HUES48 (cell line): ENCODE measurements at regions not wholly inside any gene's neighbourhood (a gene's known extent, or its start where the extent isn't known, plus 50 kb on each side); places are given as distances from the start of the nearest gene placed in this dataset.

Experiments
- H3K27ac ChIP-seq: one replicate; pipeline ENCODE4 v1.7.0; 2013; ENCODE audit warnings: low read depth, low read length, inconsistent platforms
- H3K27me3 ChIP-seq: 2 replicates; pipeline ENCODE4 v1.6.1; 2013; ENCODE audit warnings: mild to moderate bottlenecking, low read length; ENCODE audit not compliant: control insufficient read depth, insufficient read depth
- H3K36me3 ChIP-seq: 2 replicates; pipeline ENCODE4 v1.6.1; 2013; ENCODE audit warnings: low read length; ENCODE audit not compliant: control insufficient read depth, insufficient read depth
- H3K4me1 ChIP-seq: 2 replicates; pipeline ENCODE4 v1.6.1; 2013; ENCODE audit warnings: mild to moderate bottlenecking, low read length; ENCODE audit not compliant: control insufficient read depth, insufficient read depth
- H3K4me3 ChIP-seq: 2 replicates; pipeline ENCODE4 v1.5.1; 2013; ENCODE audit warnings: mild to moderate bottlenecking, low read depth, low read length
- H3K9ac ChIP-seq: 2 replicates; pipeline ENCODE4 v1.6.1; 2013; ENCODE audit warnings: mild to moderate bottlenecking, low read depth, low read length, moderate library complexity
- H3K9me3 ChIP-seq: 2 replicates; pipeline ENCODE4 v1.6.1; 2013; ENCODE audit warnings: low read length; ENCODE audit not compliant: control insufficient read depth, insufficient read depth

- no peaks in the 10 kb centered on the region for H3K27me3 ChIP-seq
- no peak overlapping the region for H3K27ac ChIP-seq
- H3K9me3 ChIP-seq = no peaks in the 10 kb centered on the region
- no peak overlapping the region for H3K9ac ChIP-seq
- H3K4me3 ChIP-seq = no peak overlapping the region
- H3K4me1 ChIP-seq = peaks cover 44% of the 10 kb centered on the region
- no peaks in the 10 kb centered on the region for H3K36me3 ChIP-seq
Observed at GRCh38 chr4:31039382-31039781, 319.2 kb downstream of the PCDH7 start.

GRCh38 chr4:31040106-31040505, 319.9 kb downstream of the PCDH7 start:
- no peaks in the 10 kb centered on the region for H3K9me3 ChIP-seq
- no peak overlapping the region for H3K9ac ChIP-seq
- H3K36me3 ChIP-seq = no peaks in the 10 kb centered on the region
- no peak overlapping the region for H3K4me3 ChIP-seq
- H3K27ac ChIP-seq = no peak overlapping the region
- peaks cover 40% of the 10 kb centered on the region for H3K4me1 ChIP-seq
- H3K27me3 ChIP-seq = no peaks in the 10 kb centered on the region

DNA sequence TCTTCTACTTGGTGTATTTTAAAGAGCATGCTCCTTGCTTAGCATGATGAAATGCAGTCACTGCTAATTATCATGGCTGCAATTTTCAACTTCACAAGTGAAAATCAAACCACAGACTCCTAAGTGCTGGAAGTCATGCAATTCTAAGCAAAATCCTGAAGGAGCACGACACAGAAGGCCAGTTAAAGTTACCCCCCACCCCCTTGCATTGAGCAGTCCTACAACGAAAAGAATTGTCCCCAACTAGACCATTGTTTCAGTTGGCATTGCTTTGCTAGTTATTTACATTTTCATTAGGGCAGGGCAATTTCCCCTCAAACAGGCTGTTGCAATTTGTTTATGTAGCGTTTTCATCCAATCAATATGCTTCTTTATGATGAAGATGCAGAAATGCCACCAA, 321.2 kb downstream of the PCDH7 start:
- Histone ChIP-seq H3K4me1 (peaks cover 42% of the 10 kb centered on the region), H3K9ac (no peak overlapping the region), H3K27ac (peak overlapping the region; percentile 31), H3K27me3 (no peaks in the 10 kb centered on the region), H3K4me3 (peak overlapping the region; percentile 4; the same call in 1 of the 2 replicates), H3K36me3 (no peaks in the 10 kb centered on the region), H3K9me3 (no peaks in the 10 kb centered on the region)

DNA sequence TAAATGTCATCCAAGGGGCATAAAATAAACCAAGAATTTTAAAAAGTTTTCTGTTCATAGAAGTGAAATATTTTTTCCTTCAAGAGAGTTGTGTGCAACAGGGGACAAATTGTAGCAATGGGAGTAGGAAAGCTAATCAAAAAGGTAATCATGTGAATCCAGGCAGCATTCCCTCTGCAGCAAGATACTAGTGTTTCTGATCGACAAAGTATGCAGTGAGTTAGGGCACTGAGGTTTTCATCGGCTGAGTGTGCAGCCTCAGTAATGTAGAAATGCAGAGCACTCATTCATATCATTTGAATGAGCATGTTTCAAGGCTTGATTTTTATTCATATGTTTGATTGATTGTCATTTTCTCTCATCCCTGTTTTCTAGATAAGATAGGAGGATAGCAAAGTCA, 321.7 kb downstream of the PCDH7 start:
- H3K9me3 ChIP-seq = no peaks in the 10 kb centered on the region
- no peaks in the 10 kb centered on the region for H3K36me3 ChIP-seq
- peak overlapping the region; percentile 9 for H3K27ac ChIP-seq
- H3K4me3 ChIP-seq = no peak overlapping the region
- H3K9ac ChIP-seq = no peak overlapping the region
- H3K4me1 ChIP-seq = peaks cover 42% of the 10 kb centered on the region
- H3K27me3 ChIP-seq = no peaks in the 10 kb centered on the region

DNA sequence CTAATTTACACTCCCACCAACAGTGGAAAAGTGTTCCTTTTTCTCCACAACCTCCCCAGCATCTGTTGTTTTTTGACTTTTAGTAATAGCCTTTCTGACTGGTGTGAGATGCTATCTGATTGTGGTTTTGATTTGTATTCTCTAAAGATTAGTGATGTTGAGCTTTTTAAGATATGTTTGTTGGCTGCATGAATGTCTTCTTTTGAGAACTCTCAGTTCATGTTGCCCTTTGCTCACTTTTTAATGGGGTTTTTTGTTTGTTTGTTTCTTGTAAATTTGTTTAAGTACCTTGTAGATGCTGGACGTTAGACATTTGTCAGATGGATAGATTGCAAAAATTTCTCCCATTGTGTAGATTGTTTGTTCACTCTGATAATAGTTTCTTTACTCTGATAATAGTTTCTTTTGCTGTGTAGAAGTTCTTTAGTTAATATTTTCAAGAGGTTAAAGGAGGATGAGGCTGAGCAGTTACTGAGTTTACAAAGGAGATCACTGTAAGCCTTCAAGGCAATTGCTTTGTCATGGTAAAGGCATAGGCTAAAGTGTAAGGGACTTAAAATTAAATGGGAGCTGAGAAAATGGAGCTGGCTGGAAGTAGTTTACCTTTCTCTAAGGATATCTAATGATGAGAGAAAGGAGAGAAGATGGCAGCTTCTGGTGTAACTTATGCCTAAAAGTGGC, 323.4 kb downstream of the PCDH7 start:
- no peak overlapping the region for H3K9ac ChIP-seq
- no peak overlapping the region; the same call in 1 of the 2 replicates for H3K4me3 ChIP-seq
- H3K9me3 ChIP-seq = no peaks in the 10 kb centered on the region
- H3K36me3 ChIP-seq = no peaks in the 10 kb centered on the region
- peak overlapping the region; percentile 72 for H3K27ac ChIP-seq
- H3K4me1 ChIP-seq = peaks cover 42% of the 10 kb centered on the region
- no peaks in the 10 kb centered on the region for H3K27me3 ChIP-seq

- Histone ChIP-seq H3K9ac (no peak overlapping the region), H3K9me3 (no peaks in the 10 kb centered on the region), H3K27ac (no peak overlapping the region), H3K36me3 (no peaks in the 10 kb centered on the region), H3K27me3 (no peaks in the 10 kb centered on the region), H3K4me1 (peaks cover 42% of the 10 kb centered on the region), H3K4me3 (no peak overlapping the region)
Observed at GRCh38 chr4:31045151-31045550, 325.0 kb downstream of the PCDH7 start.

DNA sequence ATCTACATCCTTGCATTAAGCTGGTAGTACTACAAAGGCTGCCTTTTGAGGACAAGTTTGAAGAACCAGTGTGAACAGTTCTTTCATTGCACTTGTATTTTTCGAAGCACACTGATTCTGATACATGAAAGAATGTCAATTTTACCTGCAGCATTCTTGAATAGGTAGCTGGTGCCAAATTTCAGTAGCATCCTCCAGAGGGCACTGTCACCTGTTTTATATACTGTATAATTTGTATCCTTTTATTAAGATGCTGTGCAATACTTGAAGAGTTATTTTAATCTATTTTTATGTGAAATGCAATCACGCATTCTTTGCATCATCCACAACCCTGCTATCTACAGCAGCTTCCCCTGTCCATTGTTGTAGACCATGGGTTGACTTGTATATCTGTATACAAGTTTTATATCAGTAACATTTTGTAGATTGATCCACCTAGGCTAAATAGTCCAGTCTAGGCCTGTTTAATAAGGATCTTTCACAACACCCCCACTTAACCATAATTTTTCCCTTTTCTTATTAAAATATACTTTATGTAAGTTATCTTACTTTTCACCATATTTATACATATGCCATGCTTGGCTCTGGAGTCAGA, 325.7 kb downstream of the PCDH7 start:
- Histone ChIP-seq H3K4me1 (peaks cover 38% of the 10 kb centered on the region), H3K9ac (no peak overlapping the region), H3K9me3 (no peaks in the 10 kb centered on the region), H3K4me3 (no peak overlapping the region), H3K27me3 (no peaks in the 10 kb centered on the region), H3K27ac (no peak overlapping the region), H3K36me3 (no peaks in the 10 kb centered on the region)

DNA sequence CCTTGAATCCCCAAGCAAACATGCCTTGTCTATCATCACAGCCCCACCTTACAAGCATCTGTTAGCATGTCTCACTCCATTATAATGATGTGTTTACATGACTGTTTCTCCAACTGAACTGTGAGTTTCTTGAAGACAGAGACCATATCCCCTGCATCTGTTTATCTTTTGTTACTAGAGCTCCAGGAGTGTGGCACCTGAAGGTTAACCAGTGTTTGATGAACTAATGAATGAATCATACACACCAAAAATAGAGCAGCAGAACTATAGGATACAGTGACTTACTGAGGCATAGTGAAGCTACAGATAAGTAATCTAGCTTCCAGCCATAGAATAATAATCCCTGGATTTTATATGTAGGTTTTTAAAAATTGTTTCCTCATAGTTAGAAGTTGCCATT, 331.0 kb downstream of the PCDH7 start:
- H3K9me3 ChIP-seq = no peaks in the 10 kb centered on the region
- no peaks in the 10 kb centered on the region for H3K4me1 ChIP-seq
- H3K27me3 ChIP-seq = no peaks in the 10 kb centered on the region
- no peak overlapping the region for H3K27ac ChIP-seq
- no peak overlapping the region for H3K4me3 ChIP-seq
- no peak overlapping the region for H3K9ac ChIP-seq
- no peaks in the 10 kb centered on the region for H3K36me3 ChIP-seq

- Histone ChIP-seq H3K9me3 (no peaks in the 10 kb centered on the region), H3K9ac (no peak overlapping the region), H3K36me3 (no peaks in the 10 kb centered on the region), H3K27me3 (no peaks in the 10 kb centered on the region), H3K27ac (no peak overlapping the region), H3K4me1 (no peaks in the 10 kb centered on the region), H3K4me3 (no peak overlapping the region)
Observed at GRCh38 chr4:31051565-31051964, 331.4 kb downstream of the PCDH7 start.

GRCh38 chr4:31052519-31052918, 332.4 kb downstream of the PCDH7 start:
- Histone ChIP-seq H3K27ac (no peak overlapping the region), H3K9me3 (no peaks in the 10 kb centered on the region), H3K9ac (no peak overlapping the region), H3K4me3 (no peak overlapping the region), H3K27me3 (no peaks in the 10 kb centered on the region), H3K4me1 (no peaks in the 10 kb centered on the region), H3K36me3 (no peaks in the 10 kb centered on the region)

DNA sequence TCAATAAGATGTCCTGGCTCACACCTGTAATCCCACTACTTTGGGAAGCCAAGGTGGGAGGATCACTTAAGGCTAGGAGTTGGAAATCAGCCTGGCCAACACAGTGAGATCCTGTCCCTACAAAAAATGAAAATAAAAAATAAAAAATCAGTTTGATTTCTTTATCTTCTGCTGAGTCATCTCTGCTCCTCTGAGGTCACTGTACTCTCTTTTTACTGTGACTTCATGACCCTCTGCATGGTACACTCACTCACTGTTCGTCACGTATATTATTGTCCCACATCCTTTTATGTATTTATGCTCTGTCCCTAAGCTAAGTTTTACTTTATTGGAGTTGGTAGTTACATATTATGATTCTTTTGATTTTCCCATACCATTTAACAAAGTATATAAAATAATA, 333.3 kb downstream of the PCDH7 start:
- H3K9me3 ChIP-seq = no peaks in the 10 kb centered on the region
- no peaks in the 10 kb centered on the region for H3K4me1 ChIP-seq
- H3K36me3 ChIP-seq = no peaks in the 10 kb centered on the region
- no peak overlapping the region for H3K27ac ChIP-seq
- H3K9ac ChIP-seq = no peak overlapping the region
- no peak overlapping the region for H3K4me3 ChIP-seq
- H3K27me3 ChIP-seq = no peaks in the 10 kb centered on the region
